Caco-2 (cell line): ENCODE measurements at regions not wholly inside any gene's neighbourhood (a gene's known extent, or its start where the extent isn't known, plus 50 kb on each side); places are given as distances from the start of the nearest gene placed in this dataset.

Source experiments
- BruUV-seq: library from RNA; stranded (reverse); fragments of 400-500 nt; replicated peaks from 2 replicates; lab custom pipeline; 2021; lab: Mats Ljungman, UMichigan
- CTCF ChIA-PET: fragments of 300-600 bp; sonication (Branson Sonifier 250); formaldehyde crosslinking; loops from one replicate; lab custom pipeline; 2022; ENCODE audit warnings: antibody characterized with exemption; lab: Charles Lee
- POLR2A ChIA-PET: fragments of 300-600 bp; sonication (Branson Sonifier 250); formaldehyde crosslinking; loops from one replicate; lab custom pipeline; 2022; ENCODE audit warnings: antibody characterized with exemption; lab: Charles Lee
- DNase-seq, 2 experiments: peaks; one replicate each; pipeline versions ENCODE4 v3.0.0 to v3.0.0-alpha.2; 2020 to 2022
- H3K27me3 ChIP-seq: replicated peaks from 2 replicates; pipeline ENCODE4 v1.6.0; 2011; ENCODE audit warnings: low read length; ENCODE audit not compliant: control insufficient read depth, insufficient read depth
- H3K36me3 ChIP-seq: 2 replicates; pipeline ENCODE4 v1.5.1; 2011; ENCODE audit warnings: low read length; ENCODE audit not compliant: control insufficient read depth, insufficient read depth
- H3K4me1 ChIP-seq: fragments of 250-450 bp; sonication (Bioruptor Pico); 2 replicates; pipeline ENCODE4 v1.5.1; 2020; ENCODE audit warnings: mild to moderate bottlenecking
- H3K4me3 ChIP-seq: 2 replicates; pipeline ENCODE4 v1.5.1; 2011; ENCODE audit warnings: low read depth, mild to moderate bottlenecking, control low read depth, low read length
- H3K9me3 ChIP-seq: fragments of 250-450 bp; sonication (Bioruptor Pico); 2 replicates; pipeline ENCODE4 v1.5.1; 2020; ENCODE audit warnings: mild to moderate bottlenecking, moderate library complexity
- H3K27ac Mint-ChIP-seq: one replicate; pipeline ENCODE4 v1.8.0; 2022; ENCODE audit warnings: mixed read lengths; ENCODE audit not compliant: unreplicated experiment
- H3K27me3 Mint-ChIP-seq: one replicate; pipeline ENCODE4 v1.8.0; 2022; ENCODE audit warnings: mixed read lengths; ENCODE audit not compliant: insufficient read depth, unreplicated experiment
- H3K36me3 Mint-ChIP-seq: one replicate; pipeline ENCODE4 v1.8.0; 2022; ENCODE audit warnings: mild to moderate bottlenecking, mixed read lengths; ENCODE audit not compliant: insufficient read depth, unreplicated experiment
- H3K4me1 Mint-ChIP-seq: one replicate; pipeline ENCODE4 v1.8.0; 2022; ENCODE audit warnings: low read depth, mixed read lengths; ENCODE audit not compliant: unreplicated experiment
- H3K4me3 Mint-ChIP-seq: one replicate; pipeline ENCODE4 v1.8.0; 2022; ENCODE audit warnings: mild to moderate bottlenecking, moderate library complexity, mixed read lengths; ENCODE audit not compliant: unreplicated experiment
- H3K9me3 Mint-ChIP-seq: one replicate; pipeline ENCODE4 v1.8.0; 2022; ENCODE audit warnings: mixed read lengths; ENCODE audit not compliant: unreplicated experiment
- intact Hi-C: fragments of 100-400 bp; cut with micrococcal nuclease; formaldehyde crosslinking; loops from one replicate; pipeline ENCODE4 v1.10.0; 2022; ENCODE audit not compliant: unreplicated experiment
- TF ChIP-seq, protein P1 (sequence below), 2 experiments: fragments of 200-600 bp in 1 of 2; IDR thresholded peaks; 1 replicate in 1 of 2; 2 replicates in 1 of 2; pipeline versions ENCODE4 v1.5.1 to v1.8.0; 2011 to 2022; ENCODE audit warnings: antibody characterized with exemption in 1 of 2, control low read depth in 1 of 2, inconsistent platforms in 1 of 2, low read depth in 1 of 2, low read length in 1 of 2, mild to moderate bottlenecking in 1 of 2, moderate library complexity in 1 of 2; ENCODE audit not compliant: insufficient read depth in 1 of 2, severe bottlenecking in 1 of 2, unreplicated experiment in 1 of 2

DNA sequence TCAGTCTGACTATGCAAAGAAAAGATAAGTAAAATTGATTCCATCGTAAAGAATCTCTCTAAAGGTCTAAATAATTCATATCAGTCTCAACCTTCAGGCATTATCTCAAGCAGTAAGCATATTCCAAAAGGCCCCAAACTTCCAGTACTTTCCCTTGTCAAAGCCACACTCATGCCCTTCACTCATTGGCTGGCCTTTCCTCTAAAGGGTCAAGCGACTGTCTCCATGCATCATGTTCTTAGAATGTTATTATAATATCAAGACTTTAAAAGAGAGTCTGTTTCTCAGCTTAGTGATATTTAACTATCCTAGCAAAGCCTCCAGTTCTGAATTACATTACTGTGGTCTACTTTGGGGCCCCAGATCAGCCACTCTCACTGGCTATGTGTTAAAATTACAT is 271.3 kb downstream of the MREG start:
- H3K36me3 ChIP-seq, result no peaks in the 10 kb centered on the region; the same call in 1 of the 2 replicates
- CTCF ChIA-PET, result no interaction called here
- intact Hi-C loops, result no loop called here
- BruUV-seq, result no TSS peak
- no peaks in the 10 kb centered on the region for H3K9me3 ChIP-seq
- H3K4me3 ChIP-seq, result no peak overlapping the region
- Mint-ChIP-seq H3K27me3 (no peaks in the 10 kb centered on the region), H3K27ac (no peak overlapping the region), H3K36me3 (no peaks in the 10 kb centered on the region), H3K4me3 (no peak overlapping the region), H3K9me3 (peaks cover 30% of the 10 kb centered on the region), H3K4me1 (peaks cover 7% of the 10 kb centered on the region)
- no peaks in the 10 kb centered on the region for H3K27me3 ChIP-seq
- peaks cover 4% of the 10 kb centered on the region; the same call in 1 of the 2 replicates for H3K4me1 ChIP-seq
- TF ChIP-seq, protein P1, sequence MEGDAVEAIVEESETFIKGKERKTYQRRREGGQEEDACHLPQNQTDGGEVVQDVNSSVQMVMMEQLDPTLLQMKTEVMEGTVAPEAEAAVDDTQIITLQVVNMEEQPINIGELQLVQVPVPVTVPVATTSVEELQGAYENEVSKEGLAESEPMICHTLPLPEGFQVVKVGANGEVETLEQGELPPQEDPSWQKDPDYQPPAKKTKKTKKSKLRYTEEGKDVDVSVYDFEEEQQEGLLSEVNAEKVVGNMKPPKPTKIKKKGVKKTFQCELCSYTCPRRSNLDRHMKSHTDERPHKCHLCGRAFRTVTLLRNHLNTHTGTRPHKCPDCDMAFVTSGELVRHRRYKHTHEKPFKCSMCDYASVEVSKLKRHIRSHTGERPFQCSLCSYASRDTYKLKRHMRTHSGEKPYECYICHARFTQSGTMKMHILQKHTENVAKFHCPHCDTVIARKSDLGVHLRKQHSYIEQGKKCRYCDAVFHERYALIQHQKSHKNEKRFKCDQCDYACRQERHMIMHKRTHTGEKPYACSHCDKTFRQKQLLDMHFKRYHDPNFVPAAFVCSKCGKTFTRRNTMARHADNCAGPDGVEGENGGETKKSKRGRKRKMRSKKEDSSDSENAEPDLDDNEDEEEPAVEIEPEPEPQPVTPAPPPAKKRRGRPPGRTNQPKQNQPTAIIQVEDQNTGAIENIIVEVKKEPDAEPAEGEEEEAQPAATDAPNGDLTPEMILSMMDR (IDR thresholded peaks at IDR 0.05; ENCODE audit: insufficient read depth in 1 of 2, low read depth in 1 of 2, low read length in 1 of 2, severe bottlenecking in 1 of 2, unreplicated experiment in 1 of 2), result no peak
- POLR2A ChIA-PET, result no interaction called here
- DNase-seq, result no peak

DNA sequence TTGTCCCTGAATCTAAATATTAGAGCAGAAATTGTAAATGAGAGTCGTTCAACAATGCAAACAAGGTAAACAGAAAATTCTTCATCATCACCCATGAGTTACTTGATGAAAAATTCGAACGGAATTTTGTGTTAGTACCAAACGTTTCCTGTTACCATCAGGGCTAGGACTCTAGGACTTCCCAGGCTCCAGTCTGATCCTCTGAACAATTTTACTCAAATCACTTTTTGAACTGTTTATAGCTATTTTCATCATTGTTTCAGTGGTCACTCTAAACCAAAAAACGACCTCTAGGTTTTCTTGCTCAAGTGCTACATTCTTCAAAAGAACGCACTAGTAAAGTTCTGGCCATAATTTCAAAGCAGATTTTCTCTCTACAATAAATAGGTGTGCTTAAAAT is 273.3 kb downstream of the MREG start:
- Mint-ChIP-seq H3K4me1 (peaks cover 7% of the 10 kb centered on the region), H3K9me3 (peaks cover 30% of the 10 kb centered on the region), H3K36me3 (no peaks in the 10 kb centered on the region), H3K4me3 (no peak overlapping the region), H3K27ac (no peak overlapping the region), H3K27me3 (no peaks in the 10 kb centered on the region)
- ChIA-PET POLR2A (no interaction called here), CTCF (no interaction called here)
- H3K9me3 ChIP-seq, result no peaks in the 10 kb centered on the region
- H3K36me3 ChIP-seq, result no peaks in the 10 kb centered on the region; the same call in 1 of the 2 replicates
- peaks cover 4% of the 10 kb centered on the region; the same call in 1 of the 2 replicates for H3K4me1 ChIP-seq
- TF ChIP-seq, protein P1 (IDR thresholded peaks at IDR 0.05; ENCODE audit: insufficient read depth in 1 of 2, low read depth in 1 of 2, low read length in 1 of 2, severe bottlenecking in 1 of 2, unreplicated experiment in 1 of 2), result no peak
- H3K4me3 ChIP-seq, result no peak overlapping the region
- intact Hi-C loops, result no loop called here
- DNase-seq, result no peak
- BruUV-seq, result no TSS peak
- no peaks in the 10 kb centered on the region for H3K27me3 ChIP-seq

DNA sequence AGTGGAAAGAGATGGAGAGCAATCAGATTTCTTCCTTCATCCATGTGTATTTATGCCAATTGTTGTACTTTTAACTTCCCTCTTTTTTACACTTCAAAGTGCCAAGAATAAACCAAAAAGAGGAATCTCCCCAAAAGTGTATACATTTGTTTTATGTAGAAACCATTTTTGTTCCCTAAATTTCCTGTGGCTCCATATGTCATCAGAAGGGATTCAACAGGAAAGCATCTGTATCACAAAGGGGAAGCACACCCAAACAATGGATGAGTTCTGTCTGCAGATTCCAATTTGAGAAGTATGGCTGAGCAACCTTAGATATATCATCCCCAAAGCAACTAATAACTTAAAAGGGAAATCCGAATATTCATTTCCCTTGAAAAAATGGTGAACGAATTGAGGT is 275.0 kb downstream of the MREG start:
- Histone ChIP-seq H3K36me3 (no peaks in the 10 kb centered on the region; the same call in 1 of the 2 replicates), H3K27me3 (no peaks in the 10 kb centered on the region), H3K4me3 (no peak overlapping the region), H3K9me3 (no peaks in the 10 kb centered on the region), H3K4me1 (peaks cover 4% of the 10 kb centered on the region; the same call in 1 of the 2 replicates)
- Mint-ChIP-seq H3K27ac (no peak overlapping the region), H3K27me3 (no peaks in the 10 kb centered on the region), H3K4me1 (peaks cover 7% of the 10 kb centered on the region), H3K9me3 (peaks cover 24% of the 10 kb centered on the region), H3K36me3 (no peaks in the 10 kb centered on the region), H3K4me3 (no peak overlapping the region)
- no peak for DNase-seq
- intact Hi-C loops, result loop anchor here (5.0 kb wide), 1 partner anchor 69 kb away; no protein-coding TSS in a partner anchor
- TF ChIP-seq, protein P1 (IDR thresholded peaks at IDR 0.05; ENCODE audit: insufficient read depth in 1 of 2, low read depth in 1 of 2, low read length in 1 of 2, severe bottlenecking in 1 of 2, unreplicated experiment in 1 of 2), result no peak
- ChIA-PET POLR2A (no interaction called here), CTCF (no interaction called here)
- no TSS peak for BruUV-seq
